Bronchial epithelial cell (primary cell): ENCODE measurements at regions not wholly inside any gene's neighbourhood (a gene's known extent, or its start where the extent isn't known, plus 50 kb on each side); places are given as distances from the start of the nearest gene placed in this dataset.
A peak's percentile ranks its signal among the peaks of the same experiment; 100 is the strongest.

Experiments used
- DNase-seq: peaks from one replicate; pipeline ENCODE4 v3.0.0-alpha.2; 2010; ENCODE audit warnings: low read depth
- FAIRE-seq: peaks from 2 replicates; lab custom pipeline; 2011; peaks lifted over from hg19 to GRCh38; lab: Jason Lieb, UNC
- H3K27me3 ChIP-seq: 2 replicates; pipeline ENCODE4 v1.5.1; 2011; ENCODE audit warnings: low read length; ENCODE audit not compliant: control insufficient read depth, insufficient read depth
- H3K36me3 ChIP-seq: 2 replicates; pipeline ENCODE4 v1.5.1; 2011; ENCODE audit warnings: low read length; ENCODE audit not compliant: control insufficient read depth, insufficient read depth
- H3K4me3 ChIP-seq: 2 replicates; pipeline ENCODE4 v1.5.1; 2011; ENCODE audit warnings: mild to moderate bottlenecking, low read depth, low read length, control low read depth
- CTCF ChIP-seq: IDR thresholded peaks from 2 replicates; pipeline ENCODE4 v1.5.1; 2011; ENCODE audit warnings: mild to moderate bottlenecking, moderate library complexity, low read length, control low read depth, inconsistent platforms; ENCODE audit not compliant: insufficient read depth, severe bottlenecking

DNA sequence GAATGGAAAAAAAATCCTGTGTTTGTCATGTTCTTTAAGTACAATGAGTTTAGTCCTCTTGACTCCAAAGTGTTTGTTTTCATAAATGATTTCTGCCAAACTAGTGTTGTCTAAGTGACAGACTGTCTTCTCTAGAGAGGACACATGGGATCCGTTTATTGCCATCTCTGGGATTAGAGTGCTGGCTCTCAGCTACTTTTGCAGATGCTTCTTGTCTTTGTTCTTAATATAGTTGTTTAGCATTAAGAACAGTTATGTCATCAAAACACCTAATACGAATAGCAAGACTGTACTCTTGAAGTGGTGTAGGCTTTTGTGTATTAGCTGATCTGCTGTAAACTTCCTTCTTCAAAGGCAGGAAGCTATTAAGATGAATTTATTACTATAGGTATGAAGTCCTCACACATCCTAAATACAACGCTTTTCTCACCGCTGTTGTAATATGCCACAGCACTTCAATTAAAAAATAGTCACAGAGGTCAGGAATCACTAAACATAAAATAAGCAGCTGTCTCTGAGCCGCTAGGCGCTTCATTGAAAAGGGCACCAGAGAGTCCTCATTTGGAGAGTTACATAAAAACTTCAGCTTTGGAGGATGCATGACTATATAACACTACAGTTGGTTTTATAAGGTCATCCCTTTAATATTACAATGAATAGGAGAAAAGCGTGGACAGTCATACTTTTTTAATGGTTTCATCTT lies 128.3 kb upstream of the ZNF385D start:
- TF ChIP-seq CTCF: no peak
- no peak for DNase-seq
- no peak for FAIRE-seq
- no peak overlapping the region for H3K4me3 ChIP-seq
- no peaks in the 10 kb centered on the region for H3K27me3 ChIP-seq
- H3K36me3 ChIP-seq: no peaks in the 10 kb centered on the region

DNA sequence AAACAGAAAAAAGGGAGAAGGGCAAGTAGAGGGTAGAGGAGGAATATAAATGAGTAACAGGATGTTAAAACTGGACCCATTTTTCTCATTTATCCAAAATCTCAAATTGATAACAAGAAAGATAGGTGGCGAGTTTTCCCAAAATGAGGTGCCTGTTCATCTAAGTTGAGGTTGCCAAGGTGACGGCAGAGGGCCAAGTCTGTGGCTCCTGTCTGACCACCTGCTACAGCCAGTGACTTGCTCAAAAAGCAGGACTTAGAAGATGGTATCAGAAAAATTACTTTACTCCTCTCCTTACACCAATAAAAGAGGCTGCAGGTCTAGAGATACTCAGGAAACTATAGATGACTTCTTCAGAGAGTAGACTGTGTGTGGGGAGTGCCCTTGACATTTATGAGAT lies 137.6 kb upstream of the ZNF385D start:
- H3K4me3 ChIP-seq: no peak overlapping the region
- no peak for TF ChIP-seq CTCF
- H3K27me3 ChIP-seq: no peaks in the 10 kb centered on the region
- FAIRE-seq: no peak
- no peaks in the 10 kb centered on the region for H3K36me3 ChIP-seq
- no peak for DNase-seq

DNA sequence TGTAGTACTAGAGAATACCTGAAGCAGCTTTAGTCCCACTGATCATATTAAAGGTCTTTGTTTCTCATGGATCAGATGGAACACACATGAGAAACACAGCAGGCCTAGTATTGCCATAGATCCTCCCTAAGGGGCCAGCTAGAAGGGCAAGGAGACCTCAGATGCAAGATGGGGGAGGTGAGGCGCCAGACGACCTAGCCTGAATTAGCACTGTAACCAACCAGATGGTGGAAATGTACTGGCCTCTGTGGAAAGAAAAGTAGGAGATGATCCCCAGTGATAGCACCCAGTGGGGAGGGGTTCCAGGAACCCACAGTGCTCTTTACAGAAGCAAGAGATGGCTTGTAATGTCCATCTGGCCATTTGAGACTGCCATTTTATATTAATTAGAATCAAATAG lies 138.2 kb upstream of the ZNF385D start:
- no peak for DNase-seq
- H3K27me3 ChIP-seq: no peaks in the 10 kb centered on the region

DNA sequence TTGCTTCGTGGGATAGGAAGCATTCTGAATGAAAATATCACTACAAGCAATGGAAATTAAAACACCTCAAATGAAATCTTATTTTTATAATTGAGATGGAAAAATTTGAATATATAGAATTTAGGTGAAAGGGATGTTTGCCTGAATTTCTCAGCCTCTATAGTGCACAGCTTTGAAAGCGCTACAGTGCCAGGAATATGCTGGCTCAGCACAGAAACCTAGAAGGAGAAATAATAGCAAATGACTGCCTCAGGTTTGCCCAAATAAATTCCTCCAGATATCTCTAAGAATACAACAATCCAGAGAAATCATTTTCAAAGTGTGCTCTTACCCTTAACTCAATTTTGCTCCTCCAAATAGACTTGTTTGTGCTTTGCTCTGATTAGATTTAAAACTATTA lies 141.1 kb upstream of the ZNF385D start:
- DNase-seq (no peak), FAIRE-seq (no peak)
- TF ChIP-seq CTCF: no peak
- H3K4me3 ChIP-seq: no peak overlapping the region
- no peaks in the 10 kb centered on the region for H3K27me3 ChIP-seq
- no peaks in the 10 kb centered on the region for H3K36me3 ChIP-seq

More for the DNA sequence above, 138.2 kb upstream of the ZNF385D start:
- H3K36me3 ChIP-seq: no peaks in the 10 kb centered on the region
- no peak for FAIRE-seq
- TF ChIP-seq CTCF: no peak
- no peak overlapping the region for H3K4me3 ChIP-seq

DNA sequence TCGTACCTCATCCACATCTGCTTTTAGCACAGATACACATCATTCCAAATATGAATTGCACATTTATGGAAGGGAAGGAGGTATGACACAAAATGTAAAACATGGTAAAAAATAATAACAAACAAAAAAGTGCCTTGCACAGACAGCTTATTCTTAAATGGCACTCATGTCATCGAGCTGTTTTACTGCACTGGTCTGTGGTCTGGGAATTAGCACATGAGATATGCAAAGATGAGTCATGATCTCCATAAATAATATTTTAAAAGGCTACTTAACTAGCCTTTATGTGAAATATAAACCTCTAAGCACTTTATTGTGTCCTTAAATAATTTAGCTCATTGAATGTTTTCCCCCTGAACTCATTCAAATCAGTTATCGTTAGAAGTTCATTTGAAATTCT lies 142.2 kb upstream of the ZNF385D start:
- TF ChIP-seq CTCF: no peak
- FAIRE-seq (no peak), DNase-seq (peak; percentile 13)
- Histone ChIP-seq H3K4me3 (no peak overlapping the region), H3K36me3 (no peaks in the 10 kb centered on the region), H3K27me3 (no peaks in the 10 kb centered on the region)
